WTC11 (cell line): ENCODE measurements at regions not wholly inside any gene's neighbourhood (a gene's known extent, or its start where the extent isn't known, plus 50 kb on each side); places are given as distances from the start of the nearest gene placed in this dataset.

Experiments
- ATAC-seq: fragments of 200-7000 bp; cut with Tn5 transposase; 2 replicates; pipeline ENCODE4 v1.10.0; 2021; ENCODE audit warnings: mild to moderate bottlenecking, moderate library complexity
- CTCF ChIA-PET: fragments of 300-600 bp; sonication (Branson Sonifier 250); formaldehyde crosslinking; loops from one replicate; lab custom pipeline; 2021; ENCODE audit warnings: antibody characterized with exemption; lab: Charles Lee
- POLR2A ChIA-PET: fragments of 350-600 bp; sonication (Branson Sonifier 250); formaldehyde crosslinking; loops from one replicate; lab custom pipeline; 2021; ENCODE audit warnings: antibody characterized with exemption; lab: Charles Lee
- DNase-seq: peaks from one replicate; pipeline ENCODE4 v3.0.0; 2021; ENCODE audit warnings: low spot score
- H3K27ac Mint-ChIP-seq: 2 replicates; pipeline ENCODE4 v1.8.0; 2021; ENCODE audit warnings: mixed read lengths
- H3K27me3 Mint-ChIP-seq: 2 replicates; pipeline ENCODE4 v1.8.0; 2021; ENCODE audit warnings: low read depth, mild to moderate bottlenecking, moderate library complexity, mixed read lengths
- H3K36me3 Mint-ChIP-seq: 2 replicates; pipeline ENCODE4 v1.8.0; 2021; ENCODE audit warnings: mixed read lengths
- H3K4me1 Mint-ChIP-seq: 2 replicates; pipeline ENCODE4 v1.8.0; 2022; ENCODE audit warnings: mixed read lengths
- H3K4me3 Mint-ChIP-seq: 2 replicates; pipeline ENCODE4 v1.8.0; 2021; ENCODE audit warnings: mild to moderate bottlenecking, moderate library complexity, mixed read lengths
- H3K9me3 Mint-ChIP-seq: 2 replicates; pipeline ENCODE4 v1.8.0; 2021; ENCODE audit warnings: mixed read lengths
- ATF1 ChIP-seq: sonication (generic); formaldehyde crosslinking; IDR thresholded peaks from 2 replicates; pipeline ENCODE4 v1.8.1; 2023; ENCODE audit warnings: mild to moderate bottlenecking, moderate library complexity, missing genetic modification reagents
- CREB1 ChIP-seq: sonication (generic); formaldehyde crosslinking; IDR thresholded peaks from 2 replicates; pipeline ENCODE4 v1.8.0; 2023; ENCODE audit warnings: mild to moderate bottlenecking, missing genetic modification reagents
- FOXP1 ChIP-seq: sonication (generic); formaldehyde crosslinking; IDR thresholded peaks from 2 replicates; pipeline ENCODE4 v1.8.0; 2022; ENCODE audit warnings: missing genetic modification reagents, mild to moderate bottlenecking, moderate library complexity, borderline replicate concordance
- GABPB1 ChIP-seq: sonication (generic); formaldehyde crosslinking; IDR thresholded peaks from 2 replicates; pipeline ENCODE4 v1.8.1; 2023; ENCODE audit warnings: mild to moderate bottlenecking, missing genetic modification reagents
- IRF2 ChIP-seq: sonication (generic); formaldehyde crosslinking; IDR thresholded peaks from 2 replicates; pipeline ENCODE4 v1.8.0; 2022; ENCODE audit warnings: low read depth, missing genetic modification reagents, borderline replicate concordance
- MYBL2 ChIP-seq: sonication (generic); formaldehyde crosslinking; IDR thresholded peaks from 2 replicates; pipeline ENCODE4 v1.8.1; 2023; ENCODE audit warnings: mild to moderate bottlenecking, moderate library complexity, missing genetic modification reagents
- NFATC4 ChIP-seq: fragments of 250-450 bp; sonication (Bioruptor Pico); IDR thresholded peaks from 2 replicates; pipeline ENCODE4 v1.9.0; 2021; ENCODE audit warnings: mild to moderate bottlenecking
- SMAD3 ChIP-seq: sonication (generic); formaldehyde crosslinking; IDR thresholded peaks from 2 replicates; pipeline ENCODE4 v1.8.0; 2022; ENCODE audit warnings: missing genetic modification reagents, mild to moderate bottlenecking, borderline replicate concordance
- SOX15 ChIP-seq: fragments of 250-450 bp; sonication (Bioruptor Pico); IDR thresholded peaks from 2 replicates; pipeline ENCODE4 v1.9.0; 2021; ENCODE audit warnings: mild to moderate bottlenecking
- TEAD1 ChIP-seq: sonication (generic); formaldehyde crosslinking; IDR thresholded peaks from 2 replicates; pipeline ENCODE4 v1.8.0; 2022; ENCODE audit warnings: mild to moderate bottlenecking, missing genetic modification reagents
- TEAD4 ChIP-seq: sonication (generic); formaldehyde crosslinking; IDR thresholded peaks from 2 replicates; pipeline ENCODE4 v1.8.0; 2022; ENCODE audit warnings: mild to moderate bottlenecking, missing genetic modification reagents
- ZBTB21 ChIP-seq: sonication (generic); formaldehyde crosslinking; IDR thresholded peaks from 2 replicates; pipeline ENCODE4 v1.8.1; 2023; ENCODE audit warnings: mild to moderate bottlenecking, missing genetic modification reagents, borderline replicate concordance
- ZNF121 ChIP-seq: sonication (generic); formaldehyde crosslinking; IDR thresholded peaks from 2 replicates; pipeline ENCODE4 v1.8.0; 2023; ENCODE audit warnings: missing genetic modification reagents
- ZNF263 ChIP-seq: sonication (generic); formaldehyde crosslinking; IDR thresholded peaks from 2 replicates; pipeline ENCODE4 v1.8.1; 2022; ENCODE audit warnings: low read depth, mild to moderate bottlenecking, moderate library complexity, missing genetic modification reagents
- TF ChIP-seq, protein P1 (sequence below): sonication (generic); formaldehyde crosslinking; IDR thresholded peaks from 2 replicates; pipeline ENCODE4 v1.8.0; 2022; ENCODE audit warnings: mild to moderate bottlenecking, missing genetic modification reagents
- TF ChIP-seq, protein P2 (sequence below): sonication (generic); formaldehyde crosslinking; IDR thresholded peaks from 2 replicates; pipeline ENCODE4 v1.8.1; 2022; ENCODE audit warnings: missing genetic modification reagents, borderline replicate concordance
- TF ChIP-seq, protein P3 (sequence below): fragments of 250-450 bp; sonication (Bioruptor Pico); conservative IDR thresholded peaks from 2 replicates; pipeline ENCODE4 v1.9.0; 2021; ENCODE audit warnings: mild to moderate bottlenecking
- TF ChIP-seq, protein P4 (sequence below): sonication (generic); formaldehyde crosslinking; IDR thresholded peaks from 2 replicates; pipeline ENCODE4 v1.8.1; 2023; ENCODE audit warnings: mild to moderate bottlenecking, missing genetic modification reagents
- TF ChIP-seq, protein P5 (sequence below): sonication (generic); formaldehyde crosslinking; IDR thresholded peaks from 2 replicates; pipeline ENCODE4 v1.8.0; 2022; ENCODE audit warnings: missing genetic modification reagents

DNA sequence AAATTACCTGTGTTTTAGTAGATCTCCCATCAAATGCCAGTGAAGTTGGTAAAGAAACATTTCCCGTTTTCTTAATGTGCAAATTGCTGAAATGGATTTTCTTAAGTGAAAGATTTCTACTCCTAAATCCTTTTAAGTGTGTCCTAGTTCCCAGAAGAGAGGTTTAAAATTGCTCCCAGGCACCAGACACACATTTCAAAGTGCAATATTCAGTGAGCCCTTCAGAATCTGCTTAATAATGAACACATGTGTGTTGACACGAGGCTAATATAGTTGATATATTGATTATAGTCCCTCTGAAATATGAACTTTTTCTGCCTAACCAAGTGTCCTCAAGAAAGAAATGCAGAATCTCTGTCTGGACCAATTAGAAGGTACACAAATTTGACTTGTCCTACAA lies 861.7 kb upstream of the CNTNAP5 start:
- ChIA-PET POLR2A (no interaction called here), CTCF (no interaction called here)
- H3K4me3 Mint-ChIP-seq: no peak overlapping the region
- no peak for DNase-seq
- H3K27me3 Mint-ChIP-seq: no peaks in the 10 kb centered on the region
- H3K4me1 Mint-ChIP-seq: peaks cover 14% of the 10 kb centered on the region
- peaks cover 28% of the 10 kb centered on the region for H3K9me3 Mint-ChIP-seq
- peaks cover 11% of the 10 kb centered on the region for H3K36me3 Mint-ChIP-seq
- no peak for ATAC-seq
- H3K27ac Mint-ChIP-seq: no peak overlapping the region
- TF ChIP-seq ZNF121 (CRISPR knock-in tag): no peak
- TF ChIP-seq IRF2 (CRISPR knock-in tag): no peak
- no peak for TF ChIP-seq FOXP1 (CRISPR knock-in tag)
- TF ChIP-seq CREB1: no peak
- no peak for TF ChIP-seq TEAD4 (CRISPR knock-in tag)
- TF ChIP-seq, protein P1, sequence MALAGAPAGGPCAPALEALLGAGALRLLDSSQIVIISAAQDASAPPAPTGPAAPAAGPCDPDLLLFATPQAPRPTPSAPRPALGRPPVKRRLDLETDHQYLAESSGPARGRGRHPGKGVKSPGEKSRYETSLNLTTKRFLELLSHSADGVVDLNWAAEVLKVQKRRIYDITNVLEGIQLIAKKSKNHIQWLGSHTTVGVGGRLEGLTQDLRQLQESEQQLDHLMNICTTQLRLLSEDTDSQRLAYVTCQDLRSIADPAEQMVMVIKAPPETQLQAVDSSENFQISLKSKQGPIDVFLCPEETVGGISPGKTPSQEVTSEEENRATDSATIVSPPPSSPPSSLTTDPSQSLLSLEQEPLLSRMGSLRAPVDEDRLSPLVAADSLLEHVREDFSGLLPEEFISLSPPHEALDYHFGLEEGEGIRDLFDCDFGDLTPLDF (CRISPR knock-in tag): no peak
- TF ChIP-seq GABPB1 (CRISPR knock-in tag): no peak
- TF ChIP-seq, protein P2, sequence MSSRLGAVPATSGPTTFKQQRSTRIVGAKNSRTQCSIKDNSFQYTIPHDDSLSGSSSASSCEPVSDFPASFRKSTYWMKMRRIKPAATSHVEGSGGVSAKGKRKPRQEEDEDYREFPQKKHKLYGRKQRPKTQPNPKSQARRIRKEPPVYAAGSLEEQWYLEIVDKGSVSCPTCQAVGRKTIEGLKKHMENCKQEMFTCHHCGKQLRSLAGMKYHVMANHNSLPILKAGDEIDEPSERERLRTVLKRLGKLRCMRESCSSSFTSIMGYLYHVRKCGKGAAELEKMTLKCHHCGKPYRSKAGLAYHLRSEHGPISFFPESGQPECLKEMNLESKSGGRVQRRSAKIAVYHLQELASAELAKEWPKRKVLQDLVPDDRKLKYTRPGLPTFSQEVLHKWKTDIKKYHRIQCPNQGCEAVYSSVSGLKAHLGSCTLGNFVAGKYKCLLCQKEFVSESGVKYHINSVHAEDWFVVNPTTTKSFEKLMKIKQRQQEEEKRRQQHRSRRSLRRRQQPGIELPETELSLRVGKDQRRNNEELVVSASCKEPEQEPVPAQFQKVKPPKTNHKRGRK (CRISPR knock-in tag): no peak
- TF ChIP-seq, protein P3, sequence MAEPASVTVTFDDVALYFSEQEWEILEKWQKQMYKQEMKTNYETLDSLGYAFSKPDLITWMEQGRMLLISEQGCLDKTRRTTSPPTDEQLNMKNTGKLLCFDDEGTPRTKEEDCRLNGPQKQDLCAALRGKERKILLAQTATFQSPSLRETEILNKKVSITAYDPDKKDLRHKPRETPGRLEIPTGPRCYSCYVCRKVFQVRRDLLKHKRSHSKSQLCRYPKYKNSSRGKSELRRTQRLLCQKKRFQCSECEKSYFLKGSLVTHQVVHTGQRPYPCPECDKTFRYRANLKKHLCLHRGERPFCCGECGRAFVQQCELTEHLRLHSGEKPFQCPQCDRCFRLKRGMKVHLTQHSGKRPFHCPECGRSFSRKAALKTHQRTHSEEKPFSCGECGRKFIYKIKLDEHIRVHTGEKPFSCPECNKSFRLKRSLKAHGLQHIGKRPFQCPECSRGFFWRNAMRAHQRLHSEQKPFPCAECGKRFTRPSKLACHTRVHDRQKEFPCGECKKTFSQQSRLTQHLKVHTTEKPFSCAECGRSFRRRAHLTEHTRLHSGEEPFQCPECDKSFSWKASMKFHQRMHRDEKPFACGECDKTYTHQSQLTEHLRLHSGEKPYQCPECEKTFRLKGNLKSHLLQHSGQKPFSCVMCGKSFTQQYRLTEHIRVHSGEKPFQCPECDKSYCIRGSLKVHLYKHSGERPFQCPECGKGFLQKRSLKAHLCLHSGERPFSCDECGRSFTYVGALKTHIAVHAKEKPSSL (CRISPR knock-in tag): no peak
- no peak for TF ChIP-seq ZNF263 (CRISPR knock-in tag)
- no peak for TF ChIP-seq ATF1 (CRISPR knock-in tag)
- TF ChIP-seq, protein P4, sequence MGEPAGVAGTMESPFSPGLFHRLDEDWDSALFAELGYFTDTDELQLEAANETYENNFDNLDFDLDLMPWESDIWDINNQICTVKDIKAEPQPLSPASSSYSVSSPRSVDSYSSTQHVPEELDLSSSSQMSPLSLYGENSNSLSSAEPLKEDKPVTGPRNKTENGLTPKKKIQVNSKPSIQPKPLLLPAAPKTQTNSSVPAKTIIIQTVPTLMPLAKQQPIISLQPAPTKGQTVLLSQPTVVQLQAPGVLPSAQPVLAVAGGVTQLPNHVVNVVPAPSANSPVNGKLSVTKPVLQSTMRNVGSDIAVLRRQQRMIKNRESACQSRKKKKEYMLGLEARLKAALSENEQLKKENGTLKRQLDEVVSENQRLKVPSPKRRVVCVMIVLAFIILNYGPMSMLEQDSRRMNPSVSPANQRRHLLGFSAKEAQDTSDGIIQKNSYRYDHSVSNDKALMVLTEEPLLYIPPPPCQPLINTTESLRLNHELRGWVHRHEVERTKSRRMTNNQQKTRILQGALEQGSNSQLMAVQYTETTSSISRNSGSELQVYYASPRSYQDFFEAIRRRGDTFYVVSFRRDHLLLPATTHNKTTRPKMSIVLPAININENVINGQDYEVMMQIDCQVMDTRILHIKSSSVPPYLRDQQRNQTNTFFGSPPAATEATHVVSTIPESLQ (CRISPR knock-in tag): no peak
- TF ChIP-seq NFATC4 (CRISPR knock-in tag): no peak
- no peak for TF ChIP-seq SMAD3 (CRISPR knock-in tag)
- no peak for TF ChIP-seq TEAD1 (CRISPR knock-in tag)

DNA sequence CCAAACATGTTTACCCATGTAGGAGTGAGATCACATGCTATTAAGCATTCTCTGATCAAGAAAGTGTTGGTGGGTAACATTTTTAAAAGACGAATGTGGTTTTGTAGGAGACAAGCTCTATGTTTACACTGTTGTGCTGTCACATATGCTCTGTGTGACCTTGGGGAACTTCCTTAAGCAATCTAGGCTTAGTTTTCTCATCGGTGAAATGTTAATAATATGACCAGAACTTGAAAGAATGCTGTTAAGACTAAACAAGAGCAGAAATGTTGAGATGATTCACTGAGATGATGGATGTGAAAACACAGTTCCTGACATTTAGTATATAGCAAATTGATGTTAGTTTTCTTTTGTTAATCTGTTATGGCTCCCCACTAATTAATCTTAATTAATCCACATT lies 860.9 kb upstream of the CNTNAP5 start:
- no peak for TF ChIP-seq MYBL2
- Mint-ChIP-seq H3K9me3 (peaks cover 36% of the 10 kb centered on the region), H3K27ac (no peak overlapping the region), H3K4me3 (no peak overlapping the region), H3K27me3 (no peaks in the 10 kb centered on the region), H3K36me3 (peaks cover 16% of the 10 kb centered on the region), H3K4me1 (peaks cover 14% of the 10 kb centered on the region)
- ATAC-seq: no peak
- DNase-seq: no peak
- ChIA-PET POLR2A (no interaction called here), CTCF (no interaction called here)

DNA sequence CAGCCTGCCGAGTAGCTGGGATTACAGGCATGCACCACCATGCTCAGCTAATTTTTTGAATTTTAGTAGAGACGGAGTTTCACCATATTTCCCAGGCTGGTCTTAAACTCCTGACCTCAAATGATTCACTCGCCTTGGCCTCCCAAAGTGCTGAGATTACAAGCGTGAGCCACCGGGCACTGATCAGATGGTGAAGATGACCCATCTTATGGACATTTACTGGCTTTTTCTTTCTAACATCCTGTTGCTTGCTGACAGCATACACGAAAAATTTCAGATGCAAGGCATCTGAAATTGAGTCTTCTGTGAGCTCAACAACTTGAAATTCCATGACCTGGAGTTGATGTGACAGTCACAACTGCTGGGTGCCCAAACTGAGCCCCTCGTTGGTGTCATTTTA lies 859.5 kb upstream of the CNTNAP5 start:
- CTCF ChIA-PET: no interaction called here
- Mint-ChIP-seq H3K36me3 (peaks cover 16% of the 10 kb centered on the region), H3K27me3 (no peaks in the 10 kb centered on the region), H3K9me3 (peaks cover 36% of the 10 kb centered on the region), H3K4me3 (no peak overlapping the region), H3K4me1 (peaks cover 11% of the 10 kb centered on the region), H3K27ac (no peak overlapping the region)
- ATAC-seq (no peak), DNase-seq (no peak)
- POLR2A ChIA-PET: no interaction called here
- TF ChIP-seq SOX15 (CRISPR knock-in tag) (no peak), ZBTB21 (CRISPR knock-in tag) (no peak)
- TF ChIP-seq, protein P5, sequence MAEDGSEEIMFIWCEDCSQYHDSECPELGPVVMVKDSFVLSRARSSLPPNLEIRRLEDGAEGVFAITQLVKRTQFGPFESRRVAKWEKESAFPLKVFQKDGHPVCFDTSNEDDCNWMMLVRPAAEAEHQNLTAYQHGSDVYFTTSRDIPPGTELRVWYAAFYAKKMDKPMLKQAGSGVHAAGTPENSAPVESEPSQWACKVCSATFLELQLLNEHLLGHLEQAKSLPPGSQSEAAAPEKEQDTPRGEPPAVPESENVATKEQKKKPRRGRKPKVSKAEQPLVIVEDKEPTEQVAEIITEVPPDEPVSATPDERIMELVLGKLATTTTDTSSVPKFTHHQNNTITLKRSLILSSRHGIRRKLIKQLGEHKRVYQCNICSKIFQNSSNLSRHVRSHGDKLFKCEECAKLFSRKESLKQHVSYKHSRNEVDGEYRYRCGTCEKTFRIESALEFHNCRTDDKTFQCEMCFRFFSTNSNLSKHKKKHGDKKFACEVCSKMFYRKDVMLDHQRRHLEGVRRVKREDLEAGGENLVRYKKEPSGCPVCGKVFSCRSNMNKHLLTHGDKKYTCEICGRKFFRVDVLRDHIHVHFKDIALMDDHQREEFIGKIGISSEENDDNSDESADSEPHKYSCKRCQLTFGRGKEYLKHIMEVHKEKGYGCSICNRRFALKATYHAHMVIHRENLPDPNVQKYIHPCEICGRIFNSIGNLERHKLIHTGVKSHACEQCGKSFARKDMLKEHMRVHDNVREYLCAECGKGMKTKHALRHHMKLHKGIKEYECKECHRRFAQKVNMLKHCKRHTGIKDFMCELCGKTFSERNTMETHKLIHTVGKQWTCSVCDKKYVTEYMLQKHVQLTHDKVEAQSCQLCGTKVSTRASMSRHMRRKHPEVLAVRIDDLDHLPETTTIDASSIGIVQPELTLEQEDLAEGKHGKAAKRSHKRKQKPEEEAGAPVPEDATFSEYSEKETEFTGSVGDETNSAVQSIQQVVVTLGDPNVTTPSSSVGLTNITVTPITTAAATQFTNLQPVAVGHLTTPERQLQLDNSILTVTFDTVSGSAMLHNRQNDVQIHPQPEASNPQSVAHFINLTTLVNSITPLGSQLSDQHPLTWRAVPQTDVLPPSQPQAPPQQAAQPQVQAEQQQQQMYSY: no peak
- TF ChIP-seq, protein P2 (CRISPR knock-in tag): no peak
